Stimulated activated CD8-positive, alpha-beta memory T cell treated with anti-CD3 and anti-CD28 coated beads, Interleukin-7, amount 100 ng/mL, for 24 hours (primary cell): ENCODE measurements at regions not wholly inside any gene's neighbourhood (a gene's known extent, or its start where the extent isn't known, plus 50 kb on each side); places are given as distances from the start of the nearest gene placed in this dataset.
"Not testable (repeated sequence)": the region's sequence is repeated elsewhere in the genome, so short reads cannot be mapped to it uniquely, and the experiment has no call there.

ENCODE experiments used
- DNase-seq: peaks from one replicate; pipeline ENCODE4 v3.0.0-alpha.2; 2020; ENCODE audit warnings: low read depth

- no peak for DNase-seq
Observed at GRCh38 chr5:124549891-124550436, 196.5 kb downstream of the ZNF608 start.

GRCh38 chr5:124546643-124547042 lies 199.8 kb downstream of the ZNF608 start:
- no peak for DNase-seq

- DNase-seq = no peak
Observed at GRCh38 chr5:124544366-124545055, 201.9 kb downstream of the ZNF608 start.

- no peak for DNase-seq
Observed at GRCh38 chr5:124538931-124539330, 207.5 kb downstream of the ZNF608 start.

- DNase-seq = no peak
Observed at GRCh38 chr5:124538191-124538590, 208.2 kb downstream of the ZNF608 start.

- no peak for DNase-seq
Observed at GRCh38 chr5:124537522-124537921, 208.9 kb downstream of the ZNF608 start.

GRCh38 chr5:124537107-124537506 lies 209.3 kb downstream of the ZNF608 start:
- DNase-seq = no peak

GRCh38 chr5:124536333-124536732 lies 210.1 kb downstream of the ZNF608 start:
- no peak for DNase-seq

GRCh38 chr5:124530916-124531315 lies 215.5 kb downstream of the ZNF608 start:
- DNase-seq = no peak

GRCh38 chr5:124528838-124529237 lies 217.6 kb downstream of the ZNF608 start:
- DNase-seq = no peak

- DNase-seq = no peak
Observed at GRCh38 chr5:124527220-124527991, 219.0 kb downstream of the ZNF608 start.

- DNase-seq = not testable (repeated sequence)
Observed at GRCh38 chr5:124526079-124526478, 220.4 kb downstream of the ZNF608 start.

GRCh38 chr5:124524552-124525232 lies 221.7 kb downstream of the ZNF608 start:
- DNase-seq = no peak

- no peak for DNase-seq
Observed at GRCh38 chr5:124523897-124524296, 222.5 kb downstream of the ZNF608 start.

- no peak for DNase-seq
Observed at GRCh38 chr5:124522992-124523391, 223.4 kb downstream of the ZNF608 start.

GRCh38 chr5:124521461-124522230 lies 224.8 kb downstream of the ZNF608 start:
- no peak for DNase-seq

- DNase-seq = no peak
Observed at GRCh38 chr5:124519396-124519795, 227.0 kb downstream of the ZNF608 start.

- no peak for DNase-seq
Observed at GRCh38 chr5:124516567-124516966, 229.9 kb downstream of the ZNF608 start.

- no peak for DNase-seq
Observed at GRCh38 chr5:124515497-124516245, 230.8 kb downstream of the ZNF608 start.

GRCh38 chr5:124514956-124515355 lies 231.5 kb downstream of the ZNF608 start:
- DNase-seq = no peak

- no peak for DNase-seq
Observed at GRCh38 chr5:124512952-124513632, 233.3 kb downstream of the ZNF608 start.
